ENCODE measurements at regions not wholly inside any gene's neighbourhood (a gene's known extent, or its start where the extent isn't known, plus 50 kb on each side); places are given as distances from the start of the nearest gene placed in this dataset.

- Histone ChIP-seq H3K36me3 (ENCODE audit: control insufficient read depth in 4 of 4, insufficient read depth in 3 of 4, low read depth in 1 of 4, low read length in 3 of 4) (no peaks in the 10 kb centered on the region), H3K4me1 (ENCODE audit: control insufficient read depth in 4 of 4, insufficient read depth in 4 of 4, low read length in 3 of 4) (no peaks in the 10 kb centered on the region), H3K9ac (ENCODE audit: low read depth in 1 of 2, low read length in 2 of 2) (no peak overlapping the region), H3K27me3 (ENCODE audit: control insufficient read depth in 4 of 4, insufficient read depth in 4 of 4, low read length in 3 of 4) (no peaks in the 10 kb centered on the region), H3K4me3 (ENCODE audit: low read depth in 1 of 3, low read length in 3 of 3) (no peak overlapping the region), H3K9me3 (ENCODE audit: control insufficient read depth in 4 of 4, low read length in 3 of 4) (no peaks in the 10 kb centered on the region), H3K27ac (ENCODE audit: low read depth in 1 of 2, low read length in 2 of 2) (no peak overlapping the region)
- no peak for DNase-seq (ENCODE audit: low spot score)
- 90% methylated on average over 5 of the region's 5 CpGs for WGBS
- TF ChIP-seq GABPA (IDR thresholded peaks at IDR 0.05 in 1 of 2, conservative IDR thresholded peaks at IDR 0.05 in 1 of 2) = no peak
- no peak for TF ChIP-seq MAX (IDR thresholded peaks at IDR 0.05)
- TF ChIP-seq ATF3 (IDR thresholded peaks at IDR 0.05) = no peak
- TF ChIP-seq EGR1 (IDR thresholded peaks at IDR 0.05; ENCODE audit: low read depth in 2 of 2) = no peak
- TF ChIP-seq RAD21 (IDR thresholded peaks at IDR 0.05) = no peak
- TF ChIP-seq RXRA (IDR thresholded peaks at IDR 0.05) = no peak
- TF ChIP-seq YY1 (IDR thresholded peaks at IDR 0.05) = no peak
These were observed 70.8 kb upstream of the CD93 start for GRCh38 chr20:23156842-23157423.

- DNase-seq (ENCODE audit: low spot score) = peak; percentile 32
- Histone ChIP-seq H3K4me1 (ENCODE audit: control insufficient read depth in 4 of 4, insufficient read depth in 4 of 4, low read length in 3 of 4) (no peaks in the 10 kb centered on the region), H3K27me3 (ENCODE audit: control insufficient read depth in 4 of 4, insufficient read depth in 4 of 4, low read length in 3 of 4) (no peaks in the 10 kb centered on the region), H3K9ac (ENCODE audit: low read depth in 1 of 2, low read length in 2 of 2) (no peak overlapping the region), H3K27ac (ENCODE audit: low read depth in 1 of 2, low read length in 2 of 2) (no peak overlapping the region), H3K9me3 (ENCODE audit: control insufficient read depth in 4 of 4, low read length in 3 of 4) (no peaks in the 10 kb centered on the region), H3K4me3 (ENCODE audit: low read depth in 1 of 3, low read length in 3 of 3) (no peak overlapping the region), H3K36me3 (ENCODE audit: control insufficient read depth in 4 of 4, insufficient read depth in 3 of 4, low read depth in 1 of 4, low read length in 3 of 4) (no peaks in the 10 kb centered on the region)
- 85% methylated on average over 11 of the region's 11 CpGs for WGBS
- TF ChIP-seq FOXA2 (IDR thresholded peaks at IDR 0.05) = no peak
- no peak for TF ChIP-seq NR2F2 (IDR thresholded peaks at IDR 0.05)
- TF ChIP-seq HNF4A (conservative IDR thresholded peaks at IDR 0.05) = no peak
- no peak for TF ChIP-seq ZBTB33 (IDR thresholded peaks at IDR 0.05)
- no peak for TF ChIP-seq TAF1 (conservative IDR thresholded peaks at IDR 0.05)
- TF ChIP-seq GABPA (IDR thresholded peaks at IDR 0.05 in 1 of 2, conservative IDR thresholded peaks at IDR 0.05 in 1 of 2) = no peak
- no peak for TF ChIP-seq ATF3 (IDR thresholded peaks at IDR 0.05)
- TF ChIP-seq MAX (IDR thresholded peaks at IDR 0.05) = no peak
- TF ChIP-seq EGR1 (IDR thresholded peaks at IDR 0.05; ENCODE audit: low read depth in 2 of 2) = no peak
- no peak for TF ChIP-seq HNF4G (IDR thresholded peaks at IDR 0.05)
- TF ChIP-seq FOXA1 (IDR thresholded peaks at IDR 0.05) = no peak
- TF ChIP-seq SP1 (IDR thresholded peaks at IDR 0.05) = no peak
- no peak for TF ChIP-seq REST (IDR thresholded peaks at IDR 0.05)
- TF ChIP-seq RAD21 (IDR thresholded peaks at IDR 0.05) = no peak
- no peak for TF ChIP-seq JUND (IDR thresholded peaks at IDR 0.05)
These were observed 70.2 kb upstream of the CD93 start for GRCh38 chr20:23156170-23156841.
